Testis (tissue), 2 donors: ENCODE measurements at regions not wholly inside any gene's neighbourhood (a gene's known extent, or its start where the extent isn't known, plus 50 kb on each side); places are given as distances from the start of the nearest gene placed in this dataset.

Source experiments
- CTCF ChIP-seq, 3 experiments: fragments of 450-650 bp in 2 of 3; fragments of 200-600 bp in 1 of 3; sonication (generic) in 1 of 3; IDR thresholded peaks; one replicate each; pipeline ENCODE4 v1.5.1; 2016 to 2019; ENCODE audit warnings: antibody characterized with exemption in 3 of 3, mild to moderate bottlenecking in 2 of 3, moderate library complexity in 1 of 3
- POLR2A ChIP-seq: fragments of 450-650 bp; IDR thresholded peaks from one replicate; pipeline ENCODE4 v1.6.1; 2017; ENCODE audit warnings: antibody characterized with exemption, mild to moderate bottlenecking, moderate library complexity

GRCh38 chr1:34645919-34646318, 108.9 kb upstream of the GJB5 start:
- TF ChIP-seq CTCF (IDR thresholded peaks at IDR 0.05) (no peak), POLR2A (no peak)
